MM.1S (cell line): ENCODE measurements at regions not wholly inside any gene's neighbourhood (a gene's known extent, or its start where the extent isn't known, plus 50 kb on each side); places are given as distances from the start of the nearest gene placed in this dataset.

Experiments
- DNase-seq: peaks from one replicate; pipeline ENCODE4 v3.0.0-alpha.2; 2015
- H2AFZ ChIP-seq: fragments of 300-600 bp; sonication (generic); 2 replicates; pipeline ENCODE4 v1.6.0; 2016; ENCODE audit warnings: antibody characterized with exemption, low read length
- H3F3A ChIP-seq: fragments of 300-600 bp; sonication (generic); 2 replicates; pipeline ENCODE4 v1.6.1; 2016; ENCODE audit warnings: mild to moderate bottlenecking, antibody characterized with exemption, low read length, moderate library complexity, mixed read lengths; ENCODE audit not compliant: insufficient read depth
- H3K27ac ChIP-seq: fragments of 300-600 bp; sonication (generic); 2 replicates; pipeline ENCODE4 v1.5.1; 2016; ENCODE audit warnings: mild to moderate bottlenecking, low read length
- H3K27me3 ChIP-seq: fragments of 300-600 bp; sonication (generic); replicated peaks from 2 replicates; pipeline ENCODE4 v1.6.0; 2016; ENCODE audit warnings: low read length; ENCODE audit not compliant: insufficient read depth
- H3K36me3 ChIP-seq: fragments of 300-600 bp; sonication (generic); replicated peaks from 2 replicates; pipeline ENCODE4 v1.6.1; 2016; ENCODE audit warnings: mild to moderate bottlenecking, low read length, mixed read lengths; ENCODE audit not compliant: insufficient read depth
- H3K4me1 ChIP-seq: fragments of 300-600 bp; sonication (generic); 2 replicates; pipeline ENCODE4 v1.6.1; 2016; ENCODE audit warnings: low read length, mixed read lengths
- H3K4me2 ChIP-seq: fragments of 300-600 bp; sonication (generic); 2 replicates; pipeline ENCODE4 v1.6.0; 2016; ENCODE audit warnings: low read depth, low read length
- H3K4me3 ChIP-seq: fragments of 300-600 bp; sonication (generic); 2 replicates; pipeline ENCODE4 v1.5.1; 2016; ENCODE audit warnings: low read length, mixed read lengths
- H3K79me2 ChIP-seq: fragments of 300-600 bp; sonication (generic); 2 replicates; pipeline ENCODE4 v1.6.1; 2016; ENCODE audit warnings: mixed run types, low read length, mixed read lengths
- H3K9ac ChIP-seq: fragments of 300-600 bp; sonication (generic); 2 replicates; pipeline ENCODE4 v1.6.1; 2016; ENCODE audit warnings: low read length, mixed read lengths
- H3K9me2 ChIP-seq: fragments of 300-600 bp; sonication (generic); replicated peaks from 2 replicates; pipeline ENCODE4 v1.6.1; 2016; ENCODE audit warnings: mild to moderate bottlenecking, low read length, mixed read lengths; ENCODE audit not compliant: insufficient read depth
- H3K9me3 ChIP-seq: fragments of 300-600 bp; sonication (generic); replicated peaks from 2 replicates; pipeline ENCODE4 v1.6.1; 2016; ENCODE audit warnings: mild to moderate bottlenecking, low read length, mixed read lengths; ENCODE audit not compliant: insufficient read depth
- H4K20me1 ChIP-seq: fragments of 300-600 bp; sonication (generic); 2 replicates; pipeline ENCODE4 v1.6.1; 2016; ENCODE audit warnings: mild to moderate bottlenecking, low read length, moderate library complexity, mixed read lengths; ENCODE audit not compliant: insufficient read depth
- CTCF ChIP-seq: fragments of 300-600 bp; sonication (generic); IDR thresholded peaks from 2 replicates; pipeline ENCODE4 v1.5.1; 2016; ENCODE audit warnings: antibody characterized with exemption, low read length, mixed read lengths
- EZH2 ChIP-seq: fragments of 300-600 bp; sonication (generic); optimal IDR thresholded peaks from 2 replicates; pipeline ENCODE3; 2017; ENCODE audit warnings: low read depth, mild to moderate bottlenecking, antibody characterized with exemption, low read length, mixed read lengths
- EZH2phosphoT487 ChIP-seq: fragments of 300-600 bp; sonication (generic); IDR thresholded peaks from 2 replicates; pipeline ENCODE4 v1.6.1; 2018; ENCODE audit warnings: antibody characterized with exemption, low read length

- H3K4me1 ChIP-seq, result no peaks in the 10 kb centered on the region
- no peak overlapping the region for H3K4me3 ChIP-seq
- H4K20me1 ChIP-seq, result no peaks in the 10 kb centered on the region
- H3K79me2 ChIP-seq, result no peaks in the 10 kb centered on the region
- no peak overlapping the region for H2AFZ ChIP-seq
- H3K9ac ChIP-seq, result no peak overlapping the region
- no peaks in the 10 kb centered on the region for H3K9me2 ChIP-seq
- no peak overlapping the region for H3K4me2 ChIP-seq
- no peaks in the 10 kb centered on the region for H3K27me3 ChIP-seq
- no peak for DNase-seq
- H3K9me3 ChIP-seq, result no peaks in the 10 kb centered on the region
- no peak overlapping the region for H3K27ac ChIP-seq
- H3K36me3 ChIP-seq, result no peaks in the 10 kb centered on the region
- H3F3A ChIP-seq, result no peaks in the 10 kb centered on the region
- TF ChIP-seq CTCF, result no peak
- TF ChIP-seq EZH2phosphoT487, result no peak
- no peak for TF ChIP-seq EZH2
These were observed 80.4 kb upstream of the IGF1R start for GRCh38 chr15:98567951-98568350.

- no peaks in the 10 kb centered on the region for H3K79me2 ChIP-seq
- no peak for DNase-seq
- no peak overlapping the region for H2AFZ ChIP-seq
These were observed 79.8 kb upstream of the IGF1R start for GRCh38 chr15:98568382-98569017.

GRCh38 chr15:98570119-98570518 is 78.2 kb upstream of the IGF1R start:
- no peaks in the 10 kb centered on the region for H4K20me1 ChIP-seq
- H3K4me1 ChIP-seq, result no peaks in the 10 kb centered on the region
- no peaks in the 10 kb centered on the region for H3K79me2 ChIP-seq
- DNase-seq, result no peak
- no peaks in the 10 kb centered on the region for H3F3A ChIP-seq
- TF ChIP-seq EZH2phosphoT487, result no peak
- TF ChIP-seq EZH2, result no peak
- no peak for TF ChIP-seq CTCF
- H3K27ac ChIP-seq, result no peak overlapping the region
- no peak overlapping the region for H3K9ac ChIP-seq
- no peaks in the 10 kb centered on the region for H3K9me2 ChIP-seq
- no peak overlapping the region for H2AFZ ChIP-seq
- H3K9me3 ChIP-seq, result no peaks in the 10 kb centered on the region
- H3K27me3 ChIP-seq, result no peaks in the 10 kb centered on the region
- no peak overlapping the region for H3K4me2 ChIP-seq
- no peak overlapping the region for H3K4me3 ChIP-seq
- H3K36me3 ChIP-seq, result no peaks in the 10 kb centered on the region

More at GRCh38 chr15:98568382-98569017, 79.8 kb upstream of the IGF1R start:
- Histone ChIP-seq H3K27ac (no peak overlapping the region), H3F3A (no peaks in the 10 kb centered on the region), H3K36me3 (no peaks in the 10 kb centered on the region), H3K9ac (no peak overlapping the region), H3K9me2 (no peaks in the 10 kb centered on the region), H3K4me1 (no peaks in the 10 kb centered on the region), H3K9me3 (no peaks in the 10 kb centered on the region), H3K4me2 (no peak overlapping the region), H3K4me3 (no peak overlapping the region), H3K27me3 (no peaks in the 10 kb centered on the region), H4K20me1 (no peaks in the 10 kb centered on the region)
- TF ChIP-seq EZH2 (no peak), EZH2phosphoT487 (no peak), CTCF (no peak; the same call in 1 of the 2 replicates)
